H1 (cell line): ENCODE measurements at regions not wholly inside any gene's neighbourhood (a gene's known extent, or its start where the extent isn't known, plus 50 kb on each side); places are given as distances from the start of the nearest gene placed in this dataset.

Experiments used
- ATF3 ChIP-seq: IDR thresholded peaks from 2 replicates; pipeline ENCODE4 v1.6.1; 2011; ENCODE audit warnings: low read depth, mild to moderate bottlenecking, low read length; ENCODE audit not compliant: insufficient read depth
- CBX8 ChIP-seq: fragments of 300-800, 300-1000 bp; sonication (generic); IDR thresholded peaks from 2 replicates; pipeline ENCODE4 v1.7.1; 2016; ENCODE audit warnings: low read depth, low read length, borderline replicate concordance
- SP4 ChIP-seq: IDR thresholded peaks from 2 replicates; pipeline ENCODE4 v1.6.1; 2012; ENCODE audit warnings: low read length, inconsistent platforms
- TCF12 ChIP-seq: IDR thresholded peaks from 2 replicates; pipeline ENCODE4 v1.6.1; 2011; ENCODE audit warnings: low read depth, mild to moderate bottlenecking, low read length
- TF ChIP-seq, protein P1 (sequence below): IDR thresholded peaks from 2 replicates; pipeline ENCODE4 v1.6.1; 2012; ENCODE audit warnings: low read length, inconsistent platforms

- TF ChIP-seq TCF12 (no peak), CBX8 (no peak), ATF3 (no peak), SP4 (no peak)
- TF ChIP-seq, protein P1, sequence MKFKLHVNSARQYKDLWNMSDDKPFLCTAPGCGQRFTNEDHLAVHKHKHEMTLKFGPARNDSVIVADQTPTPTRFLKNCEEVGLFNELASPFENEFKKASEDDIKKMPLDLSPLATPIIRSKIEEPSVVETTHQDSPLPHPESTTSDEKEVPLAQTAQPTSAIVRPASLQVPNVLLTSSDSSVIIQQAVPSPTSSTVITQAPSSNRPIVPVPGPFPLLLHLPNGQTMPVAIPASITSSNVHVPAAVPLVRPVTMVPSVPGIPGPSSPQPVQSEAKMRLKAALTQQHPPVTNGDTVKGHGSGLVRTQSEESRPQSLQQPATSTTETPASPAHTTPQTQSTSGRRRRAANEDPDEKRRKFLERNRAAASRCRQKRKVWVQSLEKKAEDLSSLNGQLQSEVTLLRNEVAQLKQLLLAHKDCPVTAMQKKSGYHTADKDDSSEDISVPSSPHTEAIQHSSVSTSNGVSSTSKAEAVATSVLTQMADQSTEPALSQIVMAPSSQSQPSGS = no peak
- TF ChIP-seq, all 59 proteins: peak for 0
Observed at GRCh38 chr9:95644377-95644776, 127.6 kb upstream of the PTCH1 start (continued).
